GM10248 (cell line): ENCODE measurements at regions not wholly inside any gene's neighbourhood (a gene's known extent, or its start where the extent isn't known, plus 50 kb on each side); places are given as distances from the start of the nearest gene placed in this dataset.

Experiments
- CTCF ChIA-PET: fragments of 300-600 bp; sonication (Branson Sonifier 250); formaldehyde crosslinking; extraction: SDS; loops from one replicate; lab custom pipeline; 2021; ENCODE audit warnings: antibody characterized with exemption; lab: Yijun Ruan, JAX
- POLR2A ChIA-PET: fragments of 350-650 bp; sonication (Branson Sonifier 250); formaldehyde crosslinking; extraction: SDS; loops from one replicate; lab custom pipeline; 2020; ENCODE audit warnings: antibody characterized with exemption; lab: Yijun Ruan, JAX
- DNase-seq: peaks from one replicate; pipeline ENCODE4 v3.0.0; 2012; ENCODE audit errors: extremely low spot score
- TF ChIP-seq, protein P1 (sequence below): IDR thresholded peaks from 2 replicates; pipeline ENCODE4 v1.5.1; 2012; ENCODE audit warnings: mild to moderate bottlenecking, low read depth; ENCODE audit errors: extremely low read depth, missing control alignments, control extremely low read depth

- TF ChIP-seq, protein P1, sequence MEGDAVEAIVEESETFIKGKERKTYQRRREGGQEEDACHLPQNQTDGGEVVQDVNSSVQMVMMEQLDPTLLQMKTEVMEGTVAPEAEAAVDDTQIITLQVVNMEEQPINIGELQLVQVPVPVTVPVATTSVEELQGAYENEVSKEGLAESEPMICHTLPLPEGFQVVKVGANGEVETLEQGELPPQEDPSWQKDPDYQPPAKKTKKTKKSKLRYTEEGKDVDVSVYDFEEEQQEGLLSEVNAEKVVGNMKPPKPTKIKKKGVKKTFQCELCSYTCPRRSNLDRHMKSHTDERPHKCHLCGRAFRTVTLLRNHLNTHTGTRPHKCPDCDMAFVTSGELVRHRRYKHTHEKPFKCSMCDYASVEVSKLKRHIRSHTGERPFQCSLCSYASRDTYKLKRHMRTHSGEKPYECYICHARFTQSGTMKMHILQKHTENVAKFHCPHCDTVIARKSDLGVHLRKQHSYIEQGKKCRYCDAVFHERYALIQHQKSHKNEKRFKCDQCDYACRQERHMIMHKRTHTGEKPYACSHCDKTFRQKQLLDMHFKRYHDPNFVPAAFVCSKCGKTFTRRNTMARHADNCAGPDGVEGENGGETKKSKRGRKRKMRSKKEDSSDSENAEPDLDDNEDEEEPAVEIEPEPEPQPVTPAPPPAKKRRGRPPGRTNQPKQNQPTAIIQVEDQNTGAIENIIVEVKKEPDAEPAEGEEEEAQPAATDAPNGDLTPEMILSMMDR, result no peak
- ChIA-PET POLR2A (no interaction called here), CTCF (no interaction called here)
- DNase-seq, result no peak
These were observed 704.1 kb downstream of the CDH11 start for GRCh38 chr16:64417711-64418227.

GRCh38 chr16:64416216-64417005 lies 705.5 kb downstream of the CDH11 start:
- ChIA-PET POLR2A (no interaction called here), CTCF (no interaction called here)
- DNase-seq, result no peak
- TF ChIP-seq, protein P1, result no peak

- TF ChIP-seq, protein P1, result no peak
- no peak for DNase-seq
- ChIA-PET CTCF (no interaction called here), POLR2A (no interaction called here)
These were observed 709.1 kb downstream of the CDH11 start for GRCh38 chr16:64412578-64413280.

DNA sequence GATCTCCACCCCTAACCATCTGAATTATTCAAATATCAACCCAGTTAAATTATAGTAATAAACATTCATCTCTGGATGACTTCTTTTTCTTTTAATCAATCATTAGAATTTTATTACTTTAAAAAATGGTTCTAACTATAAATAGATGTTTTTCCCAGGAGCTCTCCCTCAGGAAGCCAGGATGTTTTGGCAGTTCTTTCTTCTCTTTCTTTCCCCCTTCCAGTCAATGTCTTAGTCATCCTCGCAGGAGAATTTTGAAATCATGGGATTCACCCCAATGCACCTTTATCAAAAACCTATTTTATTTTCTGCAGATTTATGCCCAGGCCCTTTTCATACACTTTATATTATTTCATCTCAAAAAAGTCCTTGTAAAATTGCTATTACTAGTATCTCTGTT lies 711.6 kb downstream of the CDH11 start:
- no peak for DNase-seq
- TF ChIP-seq, protein P1, result no peak
- CTCF ChIA-PET, result no interaction called here
- POLR2A ChIA-PET, result no interaction called here

- POLR2A ChIA-PET, result no interaction called here
- TF ChIP-seq, protein P1, result no peak
- CTCF ChIA-PET, result no interaction called here
These were observed 712.1 kb downstream of the CDH11 start for GRCh38 chr16:64409783-64410210.

DNA sequence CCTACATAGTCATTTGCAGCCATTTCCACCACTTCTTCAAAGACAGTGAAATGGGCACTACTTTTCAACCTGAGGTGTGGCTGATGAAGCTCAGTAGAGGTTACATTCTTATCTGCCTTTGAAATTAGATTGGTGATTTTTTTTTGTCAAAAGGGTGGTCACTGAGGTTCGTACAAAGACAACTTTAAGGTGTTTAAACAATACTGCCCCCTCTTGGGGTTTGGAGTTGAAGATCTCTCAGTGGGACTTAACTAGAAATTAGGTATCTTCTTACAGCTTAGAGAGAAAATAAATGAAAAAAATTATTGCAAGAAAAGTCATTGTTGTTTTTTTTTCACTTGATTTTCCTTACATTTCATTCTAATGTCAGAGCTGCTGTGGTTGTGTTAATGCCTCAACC lies 713.2 kb downstream of the CDH11 start:
- TF ChIP-seq, protein P1, result no peak
- POLR2A ChIA-PET, result no interaction called here
- DNase-seq, result no peak
- CTCF ChIA-PET, result no interaction called here

More at GRCh38 chr16:64409783-64410210, 712.1 kb downstream of the CDH11 start:
- no peak for DNase-seq
